ENCODE measurements at regions not wholly inside any gene's neighbourhood (a gene's known extent, or its start where the extent isn't known, plus 50 kb on each side); places are given as distances from the start of the nearest gene placed in this dataset.

DNA sequence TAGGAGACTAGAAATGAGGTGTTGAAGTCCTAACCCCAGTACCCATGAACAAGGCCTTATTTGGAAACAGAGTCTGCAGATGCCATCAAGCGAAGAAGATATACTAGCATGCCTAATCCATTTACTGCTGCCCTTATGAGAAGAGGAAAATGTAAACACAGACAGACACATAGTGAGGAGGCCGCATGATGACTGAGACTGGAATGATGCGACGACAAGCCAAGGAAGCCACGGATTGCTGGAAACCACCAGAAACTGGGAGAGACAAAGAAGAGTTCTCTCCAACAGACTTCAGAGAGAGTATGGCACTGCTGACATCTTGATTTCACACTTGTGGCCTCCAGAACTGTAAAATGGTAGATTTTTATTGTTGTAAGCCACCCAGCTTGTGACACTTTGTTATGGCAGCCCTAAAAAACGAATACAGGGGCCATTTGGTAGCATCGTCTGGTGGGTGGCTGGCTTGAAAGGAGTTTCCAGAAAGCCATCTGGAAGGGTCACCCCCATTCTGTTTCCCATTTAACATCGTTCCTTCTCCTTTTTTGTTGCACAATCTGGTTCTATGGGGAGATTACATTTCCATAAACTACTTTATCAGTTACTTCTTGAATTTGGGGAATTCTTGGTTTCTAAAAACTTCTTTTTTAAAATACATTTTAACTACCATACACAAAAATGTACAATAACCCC is 193.1 kb downstream of the HSD17B3 start:
- H2AFZ ChIP-seq (ENCODE audit: low read depth, low read length) = no peak overlapping the region
- no peaks in the 10 kb centered on the region for H4K20me1 ChIP-seq (replicated peaks; ENCODE audit: control insufficient read depth, extremely low read depth, insufficient read depth, low read length)
- no TSS peak for BruUV-seq (replicated peaks)
- H3K79me2 ChIP-seq (ENCODE audit: control insufficient read depth, insufficient read depth, low read length) = no peaks in the 10 kb centered on the region
- no peaks in the 10 kb centered on the region for H3K9me1 ChIP-seq (replicated peaks; ENCODE audit: control insufficient read depth, extremely low read depth, insufficient read depth, low read length)
- H3K4me1 ChIP-seq (ENCODE audit: control insufficient read depth, extremely low read depth, insufficient read depth, low read length) = no peaks in the 10 kb centered on the region
- H3K27me3 ChIP-seq (ENCODE audit: control insufficient read depth in 2 of 2, insufficient read depth in 2 of 2, low read length in 2 of 2) = peaks cover 8% of the 10 kb centered on the region in 2 experiments
- H3K27ac ChIP-seq (ENCODE audit: insufficient read depth, low read depth, low read length) = no peak overlapping the region
- POLR2A ChIA-PET = no interaction called here
- H3K9me3 ChIP-seq (replicated peaks; ENCODE audit: control insufficient read depth, insufficient read depth, low read length) = no peaks in the 10 kb centered on the region
- dilution Hi-C loops (cut with MboI; ENCODE audit: extremely low pct_ligation_motif_present, low sequenced_read_pairs) (no loop called here), intact Hi-C loops (cut with micrococcal nuclease) (no loop called here)
- H3K9ac ChIP-seq (replicated peaks; ENCODE audit: extremely low read depth, insufficient read depth, low read length) = no peak overlapping the region
- FAIRE-seq = no peak
- H3K36me3 ChIP-seq (ENCODE audit: control insufficient read depth in 2 of 2, extremely low read depth in 1 of 2, insufficient read depth in 2 of 2, low read length in 2 of 2) = no peaks in the 10 kb centered on the region
- no peak for TF ChIP-seq JUN (IDR thresholded peaks at IDR 0.05; ENCODE audit: borderline replicate concordance, insufficient read depth, insufficient read length, low read depth)
- no peak for TF ChIP-seq POLR2A (IDR thresholded peaks at IDR 0.05; ENCODE audit: low read depth, low read length)
- TF ChIP-seq, protein P1, sequence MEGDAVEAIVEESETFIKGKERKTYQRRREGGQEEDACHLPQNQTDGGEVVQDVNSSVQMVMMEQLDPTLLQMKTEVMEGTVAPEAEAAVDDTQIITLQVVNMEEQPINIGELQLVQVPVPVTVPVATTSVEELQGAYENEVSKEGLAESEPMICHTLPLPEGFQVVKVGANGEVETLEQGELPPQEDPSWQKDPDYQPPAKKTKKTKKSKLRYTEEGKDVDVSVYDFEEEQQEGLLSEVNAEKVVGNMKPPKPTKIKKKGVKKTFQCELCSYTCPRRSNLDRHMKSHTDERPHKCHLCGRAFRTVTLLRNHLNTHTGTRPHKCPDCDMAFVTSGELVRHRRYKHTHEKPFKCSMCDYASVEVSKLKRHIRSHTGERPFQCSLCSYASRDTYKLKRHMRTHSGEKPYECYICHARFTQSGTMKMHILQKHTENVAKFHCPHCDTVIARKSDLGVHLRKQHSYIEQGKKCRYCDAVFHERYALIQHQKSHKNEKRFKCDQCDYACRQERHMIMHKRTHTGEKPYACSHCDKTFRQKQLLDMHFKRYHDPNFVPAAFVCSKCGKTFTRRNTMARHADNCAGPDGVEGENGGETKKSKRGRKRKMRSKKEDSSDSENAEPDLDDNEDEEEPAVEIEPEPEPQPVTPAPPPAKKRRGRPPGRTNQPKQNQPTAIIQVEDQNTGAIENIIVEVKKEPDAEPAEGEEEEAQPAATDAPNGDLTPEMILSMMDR (IDR thresholded peaks at IDR 0.05; ENCODE audit: extremely low read depth in 1 of 2, insufficient read depth in 1 of 2, low read depth in 1 of 2, low read length in 2 of 2) = no peak
- TF ChIP-seq GATA2 (IDR thresholded peaks at IDR 0.05; ENCODE audit: insufficient read depth, insufficient read length, low read depth, low read length) = no peak
- TF ChIP-seq, protein P2, sequence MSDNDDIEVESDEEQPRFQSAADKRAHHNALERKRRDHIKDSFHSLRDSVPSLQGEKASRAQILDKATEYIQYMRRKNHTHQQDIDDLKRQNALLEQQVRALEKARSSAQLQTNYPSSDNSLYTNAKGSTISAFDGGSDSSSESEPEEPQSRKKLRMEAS (IDR thresholded peaks at IDR 0.05; ENCODE audit: insufficient read depth, insufficient read length) = no peak
- no peak for TF ChIP-seq EZH2 (IDR thresholded peaks at IDR 0.05; ENCODE audit: borderline replicate concordance, low read depth, low read length, severe bottlenecking)
- TF ChIP-seq FOS (IDR thresholded peaks at IDR 0.05; ENCODE audit: borderline replicate concordance, insufficient read depth, low read length) = no peak
- TF ChIP-seq POLR2AphosphoS5 (IDR thresholded peaks at IDR 0.05; ENCODE audit: insufficient read depth, low read depth, low read length) = no peak
- TF ChIP-seq MYC (IDR thresholded peaks at IDR 0.05; ENCODE audit: low read depth, low read length) = no peak
- no peak for DNase-seq (ENCODE audit: low read depth, low spot score)
- CTCF ChIA-PET = no interaction called here
- no peak overlapping the region for H3K4me2 ChIP-seq (ENCODE audit: insufficient read depth, low read length)
- no peak overlapping the region for H3K4me3 ChIP-seq (replicated peaks in 1 of 3; ENCODE audit: insufficient read depth in 1 of 3, low read depth in 1 of 3, low read length in 3 of 3)

Measured in endothelial cell of umbilical vein (primary cell).